NCI-H2171 treated with DMSO at 0.1 percent for 48 hours (cell line): ENCODE measurements at regions not wholly inside any gene's neighbourhood (a gene's known extent, or its start where the extent isn't known, plus 50 kb on each side); places are given as distances from the start of the nearest gene placed in this dataset.

Experiments
- DNase-seq: peaks from one replicate; lab custom pipeline; 2025; lab: John Stamatoyannopoulos, UW

GRCh38 chr3:3560591-3561311 lies 238.5 kb upstream of the LRRN1 start:
- no peak for DNase-seq

GRCh38 chr3:3559786-3560185 lies 239.4 kb upstream of the LRRN1 start:
- DNase-seq: no peak

DNA sequence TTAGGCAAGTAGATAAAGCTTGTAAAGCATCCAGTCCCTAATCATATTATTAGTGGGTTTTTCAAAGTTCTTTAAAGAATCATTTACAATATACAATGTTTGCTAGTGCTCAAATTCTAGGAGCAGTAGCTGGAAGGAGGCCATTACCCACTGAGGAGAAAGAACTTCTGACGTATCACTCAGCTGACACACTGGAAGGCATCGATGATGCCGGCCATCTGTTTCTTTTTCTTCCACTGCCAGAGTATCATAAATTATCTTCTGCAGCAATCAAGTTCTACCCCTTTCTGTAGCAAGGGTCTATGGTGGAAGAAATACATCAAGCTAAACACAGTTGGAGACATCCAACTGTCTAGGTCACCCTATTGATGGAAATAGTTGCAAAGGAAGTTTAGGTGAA lies 243.2 kb upstream of the LRRN1 start:
- no peak for DNase-seq

- DNase-seq: no peak
These were observed 246.0 kb upstream of the LRRN1 start for GRCh38 chr3:3553236-3553635.

DNA sequence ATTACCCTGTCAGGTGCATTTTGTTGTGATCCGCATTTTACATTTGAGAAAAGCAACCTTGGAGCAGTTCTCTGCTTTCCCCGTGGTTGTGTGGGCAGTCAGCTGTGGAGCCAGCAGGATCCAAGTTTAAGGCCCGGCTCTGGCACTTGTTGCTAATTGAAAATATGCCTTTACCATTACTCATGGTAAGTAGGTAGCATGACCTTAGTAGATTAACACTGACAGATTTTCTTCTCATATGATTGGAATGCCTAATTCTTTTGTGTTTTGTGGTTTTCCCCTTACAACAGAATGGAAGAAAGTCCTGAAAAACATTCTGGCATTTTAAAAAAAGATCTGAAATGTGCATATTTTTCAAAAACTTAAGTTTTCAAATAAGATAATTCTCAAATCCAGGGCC lies 246.5 kb upstream of the LRRN1 start:
- no peak for DNase-seq

- no peak for DNase-seq
These were observed 247.2 kb upstream of the LRRN1 start for GRCh38 chr3:3551981-3552380.

GRCh38 chr3:3545360-3545759 lies 253.9 kb upstream of the LRRN1 start:
- DNase-seq: no peak

DNA sequence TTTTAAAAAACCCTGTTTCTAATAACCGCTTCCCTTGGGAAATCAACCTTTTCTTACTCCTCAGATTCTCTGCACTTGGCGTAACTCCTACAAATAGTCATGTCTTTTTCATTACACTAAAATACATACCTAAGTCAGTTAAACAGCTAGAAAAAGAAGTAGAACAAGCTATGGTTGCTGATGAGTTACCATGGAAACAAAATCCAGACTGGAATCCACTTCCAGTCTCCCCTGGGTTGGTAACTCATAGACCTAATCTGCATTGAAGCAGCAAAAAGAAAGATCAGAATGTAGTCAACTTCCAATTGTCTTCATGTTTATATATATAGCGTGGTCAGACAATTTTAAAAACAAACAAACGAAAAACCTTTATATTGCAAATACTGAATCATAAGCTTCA lies 260.8 kb upstream of the LRRN1 start:
- DNase-seq: no peak

GRCh38 chr3:3532508-3532907 lies 266.7 kb upstream of the LRRN1 start:
- no peak for DNase-seq

GRCh38 chr3:3531476-3531875 lies 267.8 kb upstream of the LRRN1 start:
- no peak for DNase-seq

- no peak for DNase-seq
These were observed 280.0 kb upstream of the LRRN1 start for GRCh38 chr3:3519266-3519665.

DNA sequence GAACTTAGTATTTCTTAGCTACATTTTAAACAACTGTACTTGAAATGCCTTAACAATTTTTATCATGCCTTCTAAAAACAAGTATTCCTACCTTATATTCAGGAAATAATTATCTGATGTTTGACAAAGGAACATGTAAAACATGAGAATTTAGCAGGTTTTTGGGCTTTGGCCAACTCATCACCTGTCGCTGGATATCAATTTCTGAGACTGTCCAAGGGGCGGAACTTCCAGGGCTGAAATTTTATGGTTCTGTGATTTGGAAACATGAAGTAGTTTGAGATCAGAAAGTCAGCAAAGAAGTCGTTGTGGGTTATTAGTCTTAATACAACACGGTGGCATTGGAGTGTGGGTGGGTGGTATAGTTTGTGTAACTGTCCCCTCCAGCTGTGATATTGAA lies 282.2 kb upstream of the LRRN1 start:
- no peak for DNase-seq

DNA sequence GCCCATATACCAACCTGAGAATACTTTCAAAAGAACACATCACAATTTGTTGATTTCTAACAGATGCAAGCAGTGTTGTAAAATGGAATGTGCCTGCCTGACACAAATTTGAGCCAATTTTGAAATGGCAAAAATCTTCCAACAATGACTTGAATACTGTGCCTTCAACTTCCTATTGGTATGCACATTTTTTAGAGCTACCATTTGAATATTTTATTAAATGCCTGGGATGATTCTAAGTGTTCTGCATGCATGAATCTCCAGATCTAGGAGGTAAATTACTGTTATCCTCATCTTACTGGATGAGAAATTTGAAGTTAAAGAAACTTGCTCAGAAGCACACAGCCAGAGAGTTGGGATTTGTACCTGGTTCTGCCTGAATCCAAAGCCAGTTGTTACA lies 282.8 kb upstream of the LRRN1 start:
- DNase-seq: no peak

DNA sequence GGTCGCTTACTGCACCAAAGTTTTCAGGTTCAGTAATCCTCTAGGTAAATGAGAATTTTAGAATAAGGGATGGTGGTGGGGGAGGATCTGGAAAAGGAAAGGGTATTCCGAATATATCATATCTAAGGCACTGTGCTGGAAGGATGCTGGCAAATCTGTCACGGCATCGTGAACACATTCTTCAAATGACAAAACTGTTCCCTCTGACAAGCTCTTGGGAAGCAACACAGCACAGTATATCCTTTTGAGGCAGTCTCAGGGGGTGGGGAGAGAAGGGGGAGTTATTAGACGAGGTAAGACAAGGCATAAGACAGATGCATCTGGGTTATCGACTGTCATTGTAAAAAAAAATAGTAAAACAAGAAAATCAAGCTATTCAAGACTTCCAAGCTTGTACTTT lies 289.6 kb upstream of the LRRN1 start:
- no peak for DNase-seq

DNA sequence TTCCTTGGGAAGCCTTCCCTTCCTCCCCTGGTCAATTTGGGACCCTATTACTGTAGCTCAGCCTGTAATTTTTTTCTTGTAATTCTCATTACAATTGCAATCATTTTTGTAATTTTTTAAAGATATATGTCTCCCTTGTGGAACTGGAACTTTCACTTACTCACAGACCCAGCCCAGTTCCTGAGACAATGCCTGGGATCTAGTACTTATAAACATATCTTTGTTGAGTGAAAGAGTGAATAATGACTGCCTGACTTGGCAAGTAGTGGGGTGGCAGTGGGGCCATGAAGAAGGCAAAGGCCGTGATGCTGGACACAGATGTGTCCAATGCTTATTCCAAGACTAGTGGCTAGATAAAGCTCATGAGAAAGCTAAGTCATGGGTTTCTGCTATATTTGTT lies 294.5 kb upstream of the LRRN1 start:
- no peak for DNase-seq

GRCh38 chr3:3503411-3503810 lies 295.8 kb upstream of the LRRN1 start:
- no peak for DNase-seq

GRCh38 chr3:3499987-3500386 lies 299.2 kb upstream of the LRRN1 start:
- no peak for DNase-seq

DNA sequence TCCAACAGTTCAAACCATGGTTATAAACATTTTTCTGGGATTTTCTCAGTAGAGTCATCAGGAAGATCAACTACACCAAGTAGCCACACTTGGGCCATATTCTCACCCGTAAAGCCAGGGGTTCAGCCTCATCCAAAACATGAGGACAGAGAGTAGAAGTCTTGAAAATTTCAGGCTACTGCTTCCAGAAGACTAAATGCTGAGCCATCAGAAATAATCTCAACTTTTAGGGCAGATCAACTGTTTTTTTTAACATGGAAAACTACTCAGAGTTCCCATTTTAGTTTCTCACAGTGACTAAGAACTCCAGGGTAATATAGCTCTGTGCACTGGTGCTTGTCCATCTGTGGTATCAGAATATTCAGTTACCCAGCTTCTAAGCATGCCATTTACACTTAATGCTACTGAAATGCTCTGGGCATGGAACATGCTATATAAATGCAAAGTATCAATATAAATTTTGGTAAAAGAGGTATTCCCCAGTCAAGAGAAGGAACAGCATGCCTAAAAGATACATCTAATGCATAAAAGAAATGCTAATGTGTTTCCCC lies 300.1 kb upstream of the LRRN1 start:
- DNase-seq: no peak

DNA sequence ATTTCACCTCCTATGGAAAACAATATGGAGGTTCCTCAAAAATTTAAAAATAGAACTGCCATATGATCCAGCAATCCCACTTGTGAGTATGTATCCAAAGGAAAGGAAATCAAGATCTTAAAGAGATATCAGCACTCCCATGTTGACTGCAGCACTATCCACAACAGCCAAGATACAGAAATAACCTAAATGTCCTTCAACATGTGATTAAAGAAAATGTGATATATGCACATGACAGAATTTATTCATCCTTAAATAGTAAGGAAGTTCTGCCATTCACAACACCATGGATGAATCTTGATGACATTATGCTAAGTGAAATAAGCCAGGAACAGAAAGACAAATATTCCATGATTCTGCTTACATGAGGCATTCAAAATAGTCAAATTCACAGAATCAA lies 303.6 kb upstream of the LRRN1 start:
- DNase-seq: no peak

DNA sequence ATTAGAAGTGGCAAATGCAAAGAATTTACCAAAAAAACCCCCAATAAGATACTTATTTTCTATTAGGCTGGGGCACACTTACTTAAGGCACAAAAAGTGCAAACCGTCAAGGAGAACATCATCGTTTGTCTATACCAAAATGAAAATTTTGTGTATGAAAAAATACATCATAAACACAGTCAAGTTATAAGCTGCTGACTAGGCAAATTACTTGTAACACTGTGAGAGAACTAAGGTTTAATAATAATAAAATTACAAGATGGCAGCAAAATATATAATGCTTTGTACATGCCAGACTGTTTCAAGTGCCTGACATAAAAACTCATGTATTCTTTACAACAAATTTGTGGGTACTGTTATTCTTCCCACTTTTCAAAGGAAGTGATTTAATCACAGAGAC lies 297.2 kb upstream of the CRBN start:
- DNase-seq: no peak

DNA sequence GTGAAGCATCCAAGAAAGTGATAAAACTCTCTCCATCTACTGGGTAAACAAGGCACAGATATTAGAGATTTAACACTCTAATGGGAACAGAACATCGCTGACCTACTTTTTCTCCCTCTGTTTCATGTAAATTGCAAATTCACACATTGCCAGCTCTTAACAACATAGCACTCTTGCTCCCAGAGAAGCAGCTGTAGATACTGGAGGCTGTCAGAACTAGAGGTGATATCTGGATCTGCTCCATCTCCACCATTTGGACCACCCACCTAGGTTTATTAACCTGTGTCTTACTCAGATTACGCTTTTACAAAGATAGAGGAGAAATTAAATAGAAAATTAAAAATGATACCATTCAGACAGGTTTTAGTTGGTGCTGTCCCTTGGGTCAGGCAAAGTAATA lies 289.1 kb upstream of the CRBN start:
- DNase-seq: no peak

- no peak for DNase-seq
These were observed 284.6 kb upstream of the CRBN start for GRCh38 chr3:3464131-3464530.

GRCh38 chr3:3461317-3461716 lies 281.8 kb upstream of the CRBN start:
- no peak for DNase-seq

DNA sequence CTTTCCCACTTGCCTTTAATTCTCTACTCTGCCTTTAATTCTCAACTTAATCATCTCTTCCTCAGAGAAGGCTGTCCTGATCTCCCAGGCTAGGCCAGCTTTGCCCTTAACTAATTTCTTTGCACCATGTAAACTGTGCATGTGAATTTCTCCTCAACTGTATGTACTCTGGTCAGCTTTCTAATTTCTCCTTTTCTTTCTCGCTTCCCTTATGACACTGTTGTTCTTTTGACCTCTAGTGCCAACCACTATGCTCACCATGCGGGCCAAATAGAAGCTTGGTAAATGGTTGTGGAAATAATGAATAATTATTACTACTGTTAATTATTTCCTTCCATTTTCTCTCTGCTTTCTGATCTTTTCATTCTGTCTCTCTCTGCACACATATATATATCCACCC lies 269.0 kb upstream of the CRBN start:
- no peak for DNase-seq
